ENCODE measurements at regions not wholly inside any gene's neighbourhood (a gene's known extent, or its start where the extent isn't known, plus 50 kb on each side); places are given as distances from the start of the nearest gene placed in this dataset.

DNA sequence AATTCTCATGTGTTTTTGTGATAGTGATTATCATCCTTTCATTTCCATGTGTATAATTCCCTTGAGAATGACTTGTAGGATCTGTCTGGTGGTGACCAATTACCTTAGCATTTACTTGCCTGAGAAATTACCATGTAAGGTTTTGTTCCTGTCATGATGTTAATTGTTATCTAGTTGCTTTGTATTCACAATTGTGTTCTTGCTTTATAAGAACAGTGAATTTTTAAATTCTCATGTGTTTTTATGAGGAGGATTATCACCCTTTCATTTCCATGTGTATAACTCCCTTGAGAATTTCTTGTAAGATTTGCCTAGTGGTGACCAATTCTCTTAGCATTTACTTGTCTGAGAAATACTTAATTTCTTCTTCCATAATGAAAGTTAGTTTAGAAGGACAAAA lies 758.2 kb upstream of the NDST4 start (continued):
- TF ChIP-seq THAP11 (CRISPR knock-in tag; IDR thresholded peaks at IDR 0.05), result no peak

DNA sequence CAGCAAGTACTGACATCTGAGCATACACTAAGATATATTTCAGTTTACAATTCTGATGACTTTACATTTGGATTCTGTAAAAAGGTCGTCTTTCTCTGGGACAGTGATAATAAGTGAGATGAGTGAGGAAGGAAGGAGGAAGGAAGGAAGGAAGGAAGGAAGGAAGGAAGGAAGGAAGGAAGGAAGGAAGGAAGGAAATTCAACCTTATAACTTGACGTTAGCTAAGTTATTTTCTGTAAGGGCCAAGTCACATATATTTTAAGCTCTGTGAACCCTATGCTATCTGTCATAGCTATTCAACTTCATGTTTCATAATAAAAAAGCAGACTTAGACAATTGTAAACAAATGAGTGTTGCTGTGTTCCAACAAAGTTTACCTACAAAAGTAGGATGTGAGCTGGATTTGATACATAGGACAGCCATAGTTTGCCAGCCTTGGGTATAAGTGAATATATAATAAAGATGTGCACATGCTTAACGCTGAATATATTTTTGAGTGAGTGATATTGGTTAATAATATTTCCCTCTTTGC lies 753.0 kb upstream of the NDST4 start:
- ChIA-PET CTCF (ENCODE audit: low intra/inter-chr PET ratio, low total read pairs) (no interaction called here), POLR2A (no interaction called here)
- 3% methylated on average over 3 of the region's 3 CpGs for WGBS (ENCODE audit: low lambda C conversion rate)

DNA sequence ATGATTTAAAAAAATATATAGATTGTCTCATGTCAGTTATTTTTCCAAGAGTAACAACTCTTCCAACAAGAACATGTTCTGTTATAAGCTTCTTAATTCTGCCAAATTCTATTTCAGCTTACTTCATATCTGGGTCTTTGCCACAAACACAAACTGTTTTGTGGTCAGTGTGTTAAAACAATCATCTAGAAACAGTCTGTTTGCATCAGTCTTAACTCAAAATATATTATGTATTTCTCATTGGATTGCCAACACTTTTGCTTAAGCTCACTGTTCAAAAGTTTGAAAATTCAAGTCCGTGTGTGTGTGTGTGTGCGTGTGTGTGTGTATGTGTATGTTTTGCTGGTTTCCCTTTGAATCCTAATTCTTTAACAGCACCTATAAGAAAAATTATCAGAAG lies 752.3 kb upstream of the NDST4 start:
- intact Hi-C loops (cut with micrococcal nuclease; ENCODE audit: unreplicated experiment) (no loop called here), in situ Hi-C loops (cut with HindIII; ENCODE audit: extremely low pct_ligation_motif_present, low pct_unique_long_range_greater_than_20kb) (loop anchor here (25.0 kb wide), 1 partner anchor 778 kb away; no protein-coding TSS in a partner anchor)
- ChIA-PET POLR2A (no interaction called here), CTCF (ENCODE audit: low intra/inter-chr PET ratio, low total read pairs) (no interaction called here)
- no peak overlapping the region for H2AFZ ChIP-seq (ENCODE audit: low read length)
- H3K36me3 ChIP-seq (replicated peaks in 1 of 2; ENCODE audit: control insufficient read depth in 1 of 2, insufficient read depth in 2 of 2, low read length in 2 of 2), result no peaks in the 10 kb centered on the region
- DNase-seq (ENCODE audit: low spot score) (no peak), FAIRE-seq (no peak), ATAC-seq (no peak)
- H3K9ac ChIP-seq (ENCODE audit: insufficient read depth, low read depth, low read length), result no peak overlapping the region
- WGBS (ENCODE audit: low lambda C conversion rate), result 3% methylated on average over 2 of the region's 2 CpGs
- no peaks in the 10 kb centered on the region for H4K20me1 ChIP-seq (ENCODE audit: insufficient read depth, low read length)
- no peaks in the 10 kb centered on the region for H3K27me3 ChIP-seq (ENCODE audit: control insufficient read depth in 1 of 2, insufficient read depth in 2 of 2, low read length in 2 of 2)
- H3K4me3 ChIP-seq (replicated peaks in 1 of 3; ENCODE audit: insufficient read depth in 1 of 3, low read depth in 2 of 3, low read length in 3 of 3), result no peak overlapping the region
- peaks cover 4% of the 10 kb centered on the region for H3K4me1 ChIP-seq (ENCODE audit: insufficient read depth, low read length)
- TF ChIP-seq GATA4 (IDR thresholded peaks at IDR 0.05; ENCODE audit: borderline replicate concordance, low read depth), result no peak
- H3K27ac ChIP-seq (ENCODE audit: extremely low read length, insufficient read depth, low read length), result no peak overlapping the region
- no peaks in the 10 kb centered on the region for H3K79me2 ChIP-seq (ENCODE audit: insufficient read depth, low read length)
- H3K4me2 ChIP-seq (ENCODE audit: low read depth, low read length), result no peak overlapping the region
- H3K9me3 ChIP-seq (ENCODE audit: low read length), result no peaks in the 10 kb centered on the region
- BruUV-seq (replicated peaks), result no TSS peak

More for the DNA sequence above, 753.0 kb upstream of the NDST4 start:
- H3K4me2 ChIP-seq (ENCODE audit: low read depth, low read length), result no peak overlapping the region
- H3K79me2 ChIP-seq (ENCODE audit: insufficient read depth, low read length), result no peaks in the 10 kb centered on the region
- no peak for TF ChIP-seq BCL6 (CRISPR knock-in tag; IDR thresholded peaks at IDR 0.05)
- no peak for TF ChIP-seq CBFB (CRISPR knock-in tag; IDR thresholded peaks at IDR 0.05)
- no peaks in the 10 kb centered on the region for H3K27me3 ChIP-seq (ENCODE audit: control insufficient read depth in 1 of 2, insufficient read depth in 2 of 2, low read length in 2 of 2)
- H3K36me3 ChIP-seq (replicated peaks in 1 of 2; ENCODE audit: control insufficient read depth in 1 of 2, insufficient read depth in 2 of 2, low read length in 2 of 2), result no peaks in the 10 kb centered on the region
- H3K4me3 ChIP-seq (replicated peaks in 1 of 3; ENCODE audit: insufficient read depth in 1 of 3, low read depth in 2 of 3, low read length in 3 of 3), result no peak overlapping the region
- in situ Hi-C loops (cut with HindIII; ENCODE audit: extremely low pct_ligation_motif_present, low pct_unique_long_range_greater_than_20kb) (loop anchor here (25.0 kb wide), 1 partner anchor 779 kb away; no protein-coding TSS in a partner anchor), intact Hi-C loops (cut with micrococcal nuclease; ENCODE audit: unreplicated experiment) (no loop called here)
- DNase-seq (ENCODE audit: low spot score) (no peak), ATAC-seq (no peak), FAIRE-seq (no peak)
- no peaks in the 10 kb centered on the region for H4K20me1 ChIP-seq (ENCODE audit: insufficient read depth, low read length)
- no peaks in the 10 kb centered on the region for H3K4me1 ChIP-seq (ENCODE audit: insufficient read depth, low read length)
- H3K9ac ChIP-seq (ENCODE audit: insufficient read depth, low read depth, low read length), result no peak overlapping the region
- no peaks in the 10 kb centered on the region for H3K9me3 ChIP-seq (ENCODE audit: low read length)
- no peak overlapping the region for H3K27ac ChIP-seq (ENCODE audit: extremely low read length, insufficient read depth, low read length)
- H2AFZ ChIP-seq (ENCODE audit: low read length), result no peak overlapping the region
- no TSS peak for BruUV-seq (replicated peaks)

Measured in HepG2 (cell line).